ENCODE measurements at regions not wholly inside any gene's neighbourhood (a gene's known extent, or its start where the extent isn't known, plus 50 kb on each side); places are given as distances from the start of the nearest gene placed in this dataset.

DNA sequence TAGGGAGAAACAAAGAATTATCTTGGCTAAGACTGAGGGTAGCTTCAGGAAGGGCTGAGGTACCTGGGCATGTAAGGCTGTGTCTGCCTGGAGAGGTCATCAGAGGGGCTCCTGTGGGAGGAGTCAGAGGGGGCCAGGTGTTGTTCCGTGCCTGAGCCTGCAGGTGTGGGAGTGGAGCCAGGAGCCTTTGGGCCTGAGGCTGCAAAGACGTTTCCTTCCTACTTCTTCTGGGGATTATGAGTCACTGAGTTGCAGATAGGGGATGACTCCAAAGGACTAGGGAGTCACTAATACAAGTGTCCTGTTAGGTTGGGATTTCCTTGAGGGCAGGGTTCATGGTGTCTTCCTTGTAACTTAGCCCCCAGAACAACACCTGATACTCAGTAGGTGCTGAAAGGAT lies 391.1 kb downstream of the ARHGEF28 start:
- BruUV-seq (replicated peaks): no TSS peak

More for the DNA sequence above, 391.1 kb downstream of the ARHGEF28 start:
- no peaks in the 10 kb centered on the region for H3K79me2 ChIP-seq (ENCODE audit: insufficient read depth, low read length)
- peak overlapping the region; percentile 52; the same call in 1 of the 2 replicates for H3K27ac ChIP-seq (ENCODE audit: low read depth, low read length)
- peak; percentile 73 for ATAC-seq
- ChIA-PET POLR2A (no interaction called here), RAD21 (ENCODE audit: low non-redundant PET in 1 of 2, low total read pairs in 2 of 2, uncharacterized antibody in 2 of 2, unreplicated experiment in 2 of 2) (no interaction called here), CTCF (interaction anchor here (1.1 to 1.9 kb wide), 2 partner anchors 13 to 623 kb away, joined by 3 to 5 read pairs; no protein-coding TSS in a partner anchor)
- intact Hi-C loops (cut with micrococcal nuclease): loop anchor here (5.0 kb wide), 1 partner anchor 115 kb away; no protein-coding TSS in a partner anchor
- peak overlapping the region; percentile 90 for H2AFZ ChIP-seq (ENCODE audit: low read depth, low read length, poor library complexity, severe bottlenecking)
- no peaks in the 10 kb centered on the region for H4K20me1 ChIP-seq (ENCODE audit: insufficient read depth)
- no peaks in the 10 kb centered on the region for H3K9me3 ChIP-seq (ENCODE audit: control insufficient read depth in 1 of 2, insufficient read depth in 1 of 2, low read depth in 1 of 2, low read length in 2 of 2)
- peak; percentile 80 for TF ChIP-seq FOSL1 (IDR thresholded peaks at IDR 0.05; ENCODE audit: low read depth)
- peak; percentile 81 for TF ChIP-seq CBX3 (IDR thresholded peaks at IDR 0.05; ENCODE audit: low read depth)
- peak; percentile 45; the same call in 1 of the 2 replicates for TF ChIP-seq SIN3A (IDR thresholded peaks at IDR 0.05; ENCODE audit: low read depth)
- no peak for TF ChIP-seq POLR2A (IDR thresholded peaks at IDR 0.05; ENCODE audit: borderline replicate concordance, extremely low read depth, insufficient read depth, insufficient read length)
- 0 out of 2 replicates have a peak, but pooled peaks have one; percentile 29 for TF ChIP-seq POLR2AphosphoS5 (IDR thresholded peaks at IDR 0.05; ENCODE audit: low read depth, low read length)
- TF ChIP-seq RAD21 (IDR thresholded peaks at IDR 0.05; ENCODE audit: low read depth): 0 out of 2 replicates have a peak, but pooled peaks have one; percentile 12
- no peak for TF ChIP-seq SRF (IDR thresholded peaks at IDR 0.05; ENCODE audit: low read depth)
- TF ChIP-seq, protein P1, sequence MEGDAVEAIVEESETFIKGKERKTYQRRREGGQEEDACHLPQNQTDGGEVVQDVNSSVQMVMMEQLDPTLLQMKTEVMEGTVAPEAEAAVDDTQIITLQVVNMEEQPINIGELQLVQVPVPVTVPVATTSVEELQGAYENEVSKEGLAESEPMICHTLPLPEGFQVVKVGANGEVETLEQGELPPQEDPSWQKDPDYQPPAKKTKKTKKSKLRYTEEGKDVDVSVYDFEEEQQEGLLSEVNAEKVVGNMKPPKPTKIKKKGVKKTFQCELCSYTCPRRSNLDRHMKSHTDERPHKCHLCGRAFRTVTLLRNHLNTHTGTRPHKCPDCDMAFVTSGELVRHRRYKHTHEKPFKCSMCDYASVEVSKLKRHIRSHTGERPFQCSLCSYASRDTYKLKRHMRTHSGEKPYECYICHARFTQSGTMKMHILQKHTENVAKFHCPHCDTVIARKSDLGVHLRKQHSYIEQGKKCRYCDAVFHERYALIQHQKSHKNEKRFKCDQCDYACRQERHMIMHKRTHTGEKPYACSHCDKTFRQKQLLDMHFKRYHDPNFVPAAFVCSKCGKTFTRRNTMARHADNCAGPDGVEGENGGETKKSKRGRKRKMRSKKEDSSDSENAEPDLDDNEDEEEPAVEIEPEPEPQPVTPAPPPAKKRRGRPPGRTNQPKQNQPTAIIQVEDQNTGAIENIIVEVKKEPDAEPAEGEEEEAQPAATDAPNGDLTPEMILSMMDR (IDR thresholded peaks at IDR 0.05 in 2 of 3, conservative IDR thresholded peaks at IDR 0.05 in 1 of 3; ENCODE audit: borderline replicate concordance in 1 of 3, insufficient read depth in 1 of 3, low read depth in 2 of 3, low read length in 2 of 3): peak in 1 of 3 experiments; percentile 24; a peak in 1 of 6 replicates
- TF ChIP-seq SP1 (IDR thresholded peaks at IDR 0.05; ENCODE audit: low read depth): peak; percentile 83
- TF ChIP-seq, protein P2, sequence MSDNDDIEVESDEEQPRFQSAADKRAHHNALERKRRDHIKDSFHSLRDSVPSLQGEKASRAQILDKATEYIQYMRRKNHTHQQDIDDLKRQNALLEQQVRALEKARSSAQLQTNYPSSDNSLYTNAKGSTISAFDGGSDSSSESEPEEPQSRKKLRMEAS (IDR thresholded peaks at IDR 0.05): peak; percentile 66
- TF ChIP-seq, protein P3, sequence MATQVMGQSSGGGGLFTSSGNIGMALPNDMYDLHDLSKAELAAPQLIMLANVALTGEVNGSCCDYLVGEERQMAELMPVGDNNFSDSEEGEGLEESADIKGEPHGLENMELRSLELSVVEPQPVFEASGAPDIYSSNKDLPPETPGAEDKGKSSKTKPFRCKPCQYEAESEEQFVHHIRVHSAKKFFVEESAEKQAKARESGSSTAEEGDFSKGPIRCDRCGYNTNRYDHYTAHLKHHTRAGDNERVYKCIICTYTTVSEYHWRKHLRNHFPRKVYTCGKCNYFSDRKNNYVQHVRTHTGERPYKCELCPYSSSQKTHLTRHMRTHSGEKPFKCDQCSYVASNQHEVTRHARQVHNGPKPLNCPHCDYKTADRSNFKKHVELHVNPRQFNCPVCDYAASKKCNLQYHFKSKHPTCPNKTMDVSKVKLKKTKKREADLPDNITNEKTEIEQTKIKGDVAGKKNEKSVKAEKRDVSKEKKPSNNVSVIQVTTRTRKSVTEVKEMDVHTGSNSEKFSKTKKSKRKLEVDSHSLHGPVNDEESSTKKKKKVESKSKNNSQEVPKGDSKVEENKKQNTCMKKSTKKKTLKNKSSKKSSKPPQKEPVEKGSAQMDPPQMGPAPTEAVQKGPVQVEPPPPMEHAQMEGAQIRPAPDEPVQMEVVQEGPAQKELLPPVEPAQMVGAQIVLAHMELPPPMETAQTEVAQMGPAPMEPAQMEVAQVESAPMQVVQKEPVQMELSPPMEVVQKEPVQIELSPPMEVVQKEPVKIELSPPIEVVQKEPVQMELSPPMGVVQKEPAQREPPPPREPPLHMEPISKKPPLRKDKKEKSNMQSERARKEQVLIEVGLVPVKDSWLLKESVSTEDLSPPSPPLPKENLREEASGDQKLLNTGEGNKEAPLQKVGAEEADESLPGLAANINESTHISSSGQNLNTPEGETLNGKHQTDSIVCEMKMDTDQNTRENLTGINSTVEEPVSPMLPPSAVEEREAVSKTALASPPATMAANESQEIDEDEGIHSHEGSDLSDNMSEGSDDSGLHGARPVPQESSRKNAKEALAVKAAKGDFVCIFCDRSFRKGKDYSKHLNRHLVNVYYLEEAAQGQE (IDR thresholded peaks at IDR 0.05; ENCODE audit: low read depth): no peak
- TF ChIP-seq CEBPB (IDR thresholded peaks at IDR 0.05; ENCODE audit: low read depth): 0 out of 2 replicates have a peak, but pooled peaks have one; percentile 37
- TF ChIP-seq ELF1 (IDR thresholded peaks at IDR 0.05; ENCODE audit: borderline replicate concordance, low read depth): no peak
- no peak for TF ChIP-seq YY1 (IDR thresholded peaks at IDR 0.05; ENCODE audit: extremely low read depth, insufficient replicate concordance, low read depth, low read length)
- TF ChIP-seq, protein P4, sequence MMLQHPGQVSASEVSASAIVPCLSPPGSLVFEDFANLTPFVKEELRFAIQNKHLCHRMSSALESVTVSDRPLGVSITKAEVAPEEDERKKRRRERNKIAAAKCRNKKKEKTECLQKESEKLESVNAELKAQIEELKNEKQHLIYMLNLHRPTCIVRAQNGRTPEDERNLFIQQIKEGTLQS (IDR thresholded peaks at IDR 0.05): no peak
- 0 out of 2 replicates have a peak, but pooled peaks have one; percentile 18 for TF ChIP-seq EGR1 (IDR thresholded peaks at IDR 0.05; ENCODE audit: low read depth)
- TF ChIP-seq, protein P5, sequence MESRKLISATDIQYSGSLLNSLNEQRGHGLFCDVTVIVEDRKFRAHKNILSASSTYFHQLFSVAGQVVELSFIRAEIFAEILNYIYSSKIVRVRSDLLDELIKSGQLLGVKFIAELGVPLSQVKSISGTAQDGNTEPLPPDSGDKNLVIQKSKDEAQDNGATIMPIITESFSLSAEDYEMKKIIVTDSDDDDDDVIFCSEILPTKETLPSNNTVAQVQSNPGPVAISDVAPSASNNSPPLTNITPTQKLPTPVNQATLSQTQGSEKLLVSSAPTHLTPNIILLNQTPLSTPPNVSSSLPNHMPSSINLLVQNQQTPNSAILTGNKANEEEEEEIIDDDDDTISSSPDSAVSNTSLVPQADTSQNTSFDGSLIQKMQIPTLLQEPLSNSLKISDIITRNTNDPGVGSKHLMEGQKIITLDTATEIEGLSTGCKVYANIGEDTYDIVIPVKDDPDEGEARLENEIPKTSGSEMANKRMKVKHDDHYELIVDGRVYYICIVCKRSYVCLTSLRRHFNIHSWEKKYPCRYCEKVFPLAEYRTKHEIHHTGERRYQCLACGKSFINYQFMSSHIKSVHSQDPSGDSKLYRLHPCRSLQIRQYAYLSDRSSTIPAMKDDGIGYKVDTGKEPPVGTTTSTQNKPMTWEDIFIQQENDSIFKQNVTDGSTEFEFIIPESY (IDR thresholded peaks at IDR 0.05; ENCODE audit: extremely low read depth, insufficient replicate concordance, low read length): no peak
- TF ChIP-seq JUND (IDR thresholded peaks at IDR 0.05): peak; percentile 86
- H3K4me2 ChIP-seq (ENCODE audit: low read length): peak overlapping the region; percentile 63
- no peaks in the 10 kb centered on the region for H3K9me2 ChIP-seq (ENCODE audit: insufficient read depth)
- peaks cover 20% of the 10 kb centered on the region; the same call in 1 of the 2 replicates for H3K27me3 ChIP-seq (ENCODE audit: insufficient read depth, low read length)
- DNase-seq (ENCODE audit: low read depth, low spot score): peak; percentile 61
- peaks cover 18 to 23% of the 10 kb centered on the region in 2 experiments for H3K4me1 ChIP-seq (ENCODE audit: control insufficient read depth in 1 of 2, insufficient read depth in 2 of 2, low read length in 2 of 2)
- no peaks in the 10 kb centered on the region for H3K36me3 ChIP-seq (ENCODE audit: control insufficient read depth in 1 of 2, insufficient read depth in 2 of 2, low read length in 2 of 2)
- H3K4me3 ChIP-seq (replicated peaks in 1 of 2; ENCODE audit: low read depth in 1 of 2, low read length in 2 of 2): no peak overlapping the region
- no peak overlapping the region for H3K9ac ChIP-seq (ENCODE audit: low read length)
